ENCODE measurements at regions not wholly inside any gene's neighbourhood (a gene's known extent, or its start where the extent isn't known, plus 50 kb on each side); places are given as distances from the start of the nearest gene placed in this dataset.

DNA sequence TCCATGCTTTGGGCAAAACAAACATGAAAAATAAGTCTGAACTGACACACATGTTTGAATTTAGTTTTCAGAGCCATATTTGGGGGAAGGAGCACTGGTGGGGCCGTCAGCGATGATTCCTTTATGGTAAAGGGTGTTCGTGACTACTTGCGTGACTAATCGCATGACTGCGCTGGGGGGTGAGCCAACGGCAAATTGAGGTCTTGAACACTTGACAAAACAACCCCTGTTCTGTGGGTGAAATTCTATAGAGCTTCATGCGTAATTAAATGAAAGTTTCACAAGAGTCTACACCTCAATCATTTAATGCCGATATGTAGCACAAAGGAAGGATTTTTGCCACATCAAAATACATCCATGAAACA lies 127.5 kb upstream of the CYP1B1 start:
- TF ChIP-seq EZH2 (IDR thresholded peaks at IDR 0.05; ENCODE audit: low read length, missing control alignments) = no peak
- TF ChIP-seq, protein P1, sequence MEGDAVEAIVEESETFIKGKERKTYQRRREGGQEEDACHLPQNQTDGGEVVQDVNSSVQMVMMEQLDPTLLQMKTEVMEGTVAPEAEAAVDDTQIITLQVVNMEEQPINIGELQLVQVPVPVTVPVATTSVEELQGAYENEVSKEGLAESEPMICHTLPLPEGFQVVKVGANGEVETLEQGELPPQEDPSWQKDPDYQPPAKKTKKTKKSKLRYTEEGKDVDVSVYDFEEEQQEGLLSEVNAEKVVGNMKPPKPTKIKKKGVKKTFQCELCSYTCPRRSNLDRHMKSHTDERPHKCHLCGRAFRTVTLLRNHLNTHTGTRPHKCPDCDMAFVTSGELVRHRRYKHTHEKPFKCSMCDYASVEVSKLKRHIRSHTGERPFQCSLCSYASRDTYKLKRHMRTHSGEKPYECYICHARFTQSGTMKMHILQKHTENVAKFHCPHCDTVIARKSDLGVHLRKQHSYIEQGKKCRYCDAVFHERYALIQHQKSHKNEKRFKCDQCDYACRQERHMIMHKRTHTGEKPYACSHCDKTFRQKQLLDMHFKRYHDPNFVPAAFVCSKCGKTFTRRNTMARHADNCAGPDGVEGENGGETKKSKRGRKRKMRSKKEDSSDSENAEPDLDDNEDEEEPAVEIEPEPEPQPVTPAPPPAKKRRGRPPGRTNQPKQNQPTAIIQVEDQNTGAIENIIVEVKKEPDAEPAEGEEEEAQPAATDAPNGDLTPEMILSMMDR (conservative IDR thresholded peaks at IDR 0.05 in 1 of 2, IDR thresholded peaks at IDR 0.05 in 1 of 2; ENCODE audit: low read depth in 1 of 2, low read length in 2 of 2) = no peak
